ENCODE measurements at regions not wholly inside any gene's neighbourhood (a gene's known extent, or its start where the extent isn't known, plus 50 kb on each side); places are given as distances from the start of the nearest gene placed in this dataset.

DNA sequence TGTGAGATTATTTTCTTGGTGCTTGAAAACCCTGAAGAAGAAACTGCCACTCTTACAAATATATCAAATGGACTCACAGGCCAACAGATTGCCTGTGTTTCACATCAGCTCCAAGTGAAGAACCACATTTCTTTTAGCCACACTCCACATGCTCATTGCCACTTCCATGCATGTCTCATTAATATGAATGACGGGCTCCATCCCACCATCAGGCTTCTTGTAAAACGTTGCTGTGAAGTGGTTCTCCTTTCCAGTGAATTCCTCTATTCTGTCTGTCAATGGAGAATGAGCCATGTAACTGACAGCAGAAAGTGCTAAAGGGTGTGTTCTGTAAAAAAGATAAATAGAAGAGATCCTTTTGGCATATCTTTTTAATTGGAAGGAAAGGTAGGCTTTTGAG lies 188.2 kb upstream of the RMST start:
- DNase-seq (ENCODE audit: low read depth, low spot score), result no peak

DNA sequence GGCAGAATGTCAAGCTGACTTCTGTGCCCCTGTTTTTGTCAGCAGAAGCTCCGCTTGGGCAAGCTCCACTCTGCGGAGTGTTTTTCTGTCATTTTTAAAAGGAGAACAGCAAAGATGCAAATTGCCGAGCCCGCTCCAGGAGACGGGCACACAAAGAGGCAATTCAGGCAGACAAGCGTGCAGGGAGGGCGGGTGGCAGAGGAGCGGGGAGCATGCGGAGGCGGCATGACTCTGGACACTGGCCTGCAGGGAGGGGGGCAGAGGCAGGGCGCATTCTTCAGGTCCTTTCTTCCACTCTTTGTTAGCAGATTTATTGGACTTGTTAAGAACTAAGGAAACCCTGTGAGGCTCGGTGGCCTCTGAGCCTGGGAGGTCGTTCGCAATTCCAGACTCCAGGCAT lies 187.3 kb upstream of the RMST start:
- no peak for DNase-seq (ENCODE audit: low read depth, low spot score)

GRCh38 chr12:97275728-97276590 lies 186.6 kb upstream of the RMST start:
- DNase-seq (ENCODE audit: low read depth, low spot score), result no peak

DNA sequence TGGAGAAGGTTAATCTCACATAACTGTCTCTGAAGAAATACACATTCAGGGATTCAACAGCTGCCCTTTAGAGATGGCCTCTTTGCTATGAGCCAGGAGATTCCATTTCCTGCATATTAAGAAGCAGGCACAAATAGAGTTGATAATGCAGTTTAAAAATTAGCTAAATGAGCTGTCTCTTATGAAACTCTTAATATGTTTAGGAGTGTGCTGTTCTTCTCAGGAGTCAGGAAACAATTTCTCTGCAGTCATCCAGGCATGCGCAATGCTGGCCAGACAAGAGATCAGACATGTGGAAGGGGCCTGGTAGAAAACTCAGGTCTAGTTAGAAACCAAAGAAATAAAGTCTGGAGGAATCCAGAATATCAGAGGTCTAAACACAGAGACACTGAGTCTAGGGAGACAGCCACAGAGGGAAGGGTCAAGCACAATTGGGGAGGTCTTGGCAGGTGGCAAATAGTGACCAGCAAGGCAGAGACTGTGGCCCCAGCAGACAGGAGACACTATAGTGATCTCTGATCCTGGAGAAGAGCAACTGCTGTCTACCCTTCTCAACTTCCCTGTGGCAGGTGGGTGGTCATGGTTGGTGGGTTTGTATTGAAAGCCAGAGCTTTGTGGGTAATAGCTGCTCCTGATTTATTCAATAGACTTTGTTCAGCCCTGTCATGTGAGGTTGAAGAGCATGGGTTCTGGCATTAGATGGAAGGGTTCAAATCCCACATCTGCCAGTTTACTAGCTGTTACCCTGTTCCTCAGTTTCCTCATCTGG lies 185.8 kb upstream of the RMST start:
- no peak for DNase-seq (ENCODE audit: low read depth, low spot score)

DNA sequence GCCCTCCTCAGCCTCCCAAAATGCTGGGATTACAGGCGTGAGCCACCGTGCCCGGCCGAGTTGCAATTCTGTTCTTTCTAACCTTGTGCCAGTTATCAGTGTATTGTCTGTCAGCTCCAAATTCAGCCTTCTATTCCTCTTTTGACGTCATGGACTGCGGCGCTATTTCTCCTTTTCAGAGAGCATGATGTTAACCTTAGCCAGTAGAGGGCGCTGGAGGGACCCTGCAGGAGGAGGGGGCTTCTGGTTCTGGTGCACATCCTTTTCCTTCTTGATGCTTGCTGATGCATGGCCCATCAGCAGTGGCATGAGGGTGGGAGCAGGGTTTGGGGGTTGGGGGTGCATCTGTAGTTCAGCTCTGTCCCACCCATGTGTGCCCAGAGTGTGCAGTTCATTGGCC lies 179.3 kb upstream of the RMST start:
- DNase-seq (ENCODE audit: low read depth, low spot score), result no peak

- DNase-seq (ENCODE audit: low read depth, low spot score), result no peak
These were observed 174.1 kb upstream of the RMST start for GRCh38 chr12:97288531-97288930.

GRCh38 chr12:97292588-97292987 lies 170.0 kb upstream of the RMST start:
- no peak for DNase-seq (ENCODE audit: low read depth, low spot score)

GRCh38 chr12:97293541-97293940 lies 169.1 kb upstream of the RMST start:
- no peak for DNase-seq (ENCODE audit: low read depth, low spot score)

GRCh38 chr12:97299847-97300246 lies 162.8 kb upstream of the RMST start:
- no peak for DNase-seq (ENCODE audit: low read depth, low spot score)

GRCh38 chr12:97300431-97300830 lies 162.2 kb upstream of the RMST start:
- no peak for DNase-seq (ENCODE audit: low read depth, low spot score)

- no peak for DNase-seq (ENCODE audit: low read depth, low spot score)
These were observed 161.7 kb upstream of the RMST start for GRCh38 chr12:97300891-97301290.

- DNase-seq (ENCODE audit: low read depth, low spot score), result no peak
These were observed 161.0 kb upstream of the RMST start for GRCh38 chr12:97301576-97301975.

- no peak for DNase-seq (ENCODE audit: low read depth, low spot score)
These were observed 157.0 kb upstream of the RMST start for GRCh38 chr12:97305651-97306050.

GRCh38 chr12:97306147-97306546 lies 156.5 kb upstream of the RMST start:
- no peak for DNase-seq (ENCODE audit: low read depth, low spot score)

DNA sequence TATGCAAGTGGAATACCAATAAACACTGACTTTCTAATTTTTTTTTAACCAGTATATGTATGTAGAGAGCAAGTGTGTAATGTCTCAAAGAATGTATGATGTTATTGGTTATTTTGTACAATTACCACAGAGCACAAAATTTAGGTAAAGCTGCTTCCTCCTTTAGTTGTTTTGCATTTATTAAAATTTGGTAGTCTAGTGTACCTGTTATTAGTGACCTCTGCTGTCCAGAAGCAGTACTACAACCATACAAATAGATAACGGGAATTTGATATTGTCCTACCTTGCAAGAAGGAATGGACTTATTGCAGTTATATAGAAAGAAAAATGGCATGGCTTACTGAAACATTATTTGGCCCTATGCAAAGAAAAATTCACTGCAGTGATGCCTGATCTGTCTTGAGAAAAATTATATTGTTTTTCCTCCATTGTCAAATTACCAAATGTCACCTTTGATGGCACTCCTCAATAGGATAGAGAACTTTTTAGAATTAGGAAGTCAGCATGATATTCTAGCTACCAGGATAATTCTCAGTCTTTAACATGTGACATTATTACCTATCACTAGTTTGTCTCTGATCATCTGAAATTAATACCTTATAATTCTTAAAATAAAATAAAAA lies 153.9 kb upstream of the RMST start:
- no peak for DNase-seq (ENCODE audit: low read depth, low spot score)

DNA sequence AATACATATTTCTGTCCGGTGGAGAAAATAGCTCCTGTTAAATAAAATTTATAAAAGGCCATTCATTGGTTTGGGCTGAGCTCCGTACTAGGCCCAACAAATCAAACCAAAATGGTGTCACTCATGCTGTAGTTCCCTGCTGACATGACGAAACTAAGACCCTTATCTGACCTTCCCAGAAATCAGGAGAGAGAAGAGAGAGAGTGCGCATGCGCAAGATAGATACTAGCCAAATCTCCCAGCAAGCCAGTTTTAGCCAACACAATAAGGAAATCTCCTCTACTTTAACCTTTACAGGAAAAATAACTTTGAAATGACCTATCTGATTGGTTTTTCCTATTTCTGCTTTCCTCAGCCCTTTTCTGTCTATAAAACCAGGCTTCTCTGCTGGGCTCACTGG lies 152.7 kb upstream of the RMST start:
- DNase-seq (ENCODE audit: low read depth, low spot score), result no peak

DNA sequence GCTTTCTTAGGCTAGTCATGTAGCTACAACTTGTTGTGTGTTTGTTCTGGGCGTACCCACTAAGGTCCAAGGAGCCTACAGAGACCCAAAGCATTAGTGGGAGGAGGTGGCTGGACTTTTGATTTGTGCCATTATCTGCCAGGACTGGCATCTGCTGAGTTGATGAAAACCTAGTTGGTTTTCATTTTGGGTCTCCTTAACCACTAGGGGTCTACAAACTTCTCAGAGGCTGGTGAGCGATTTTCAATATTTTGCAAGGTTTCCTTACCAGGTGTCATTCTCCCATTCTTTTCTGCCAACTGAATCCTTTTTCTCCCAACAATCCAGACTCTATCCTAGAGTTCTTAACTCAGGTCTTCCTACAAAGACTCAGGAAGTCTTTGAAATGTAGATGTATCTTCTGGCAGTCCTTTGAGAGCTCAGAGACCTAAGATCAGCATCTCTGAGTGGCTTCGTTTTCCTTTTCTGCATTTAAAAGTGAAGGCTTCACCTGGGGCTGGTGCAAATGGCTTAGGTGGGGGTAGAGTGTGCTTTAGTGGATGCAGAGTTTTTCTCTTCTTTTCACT lies 150.0 kb upstream of the RMST start:
- DNase-seq (ENCODE audit: low read depth, low spot score), result peak; percentile 59

GRCh38 chr12:97313471-97314190 lies 149.0 kb upstream of the RMST start:
- DNase-seq (ENCODE audit: low read depth, low spot score), result no peak

- DNase-seq (ENCODE audit: low read depth, low spot score), result no peak
These were observed 146.3 kb upstream of the RMST start for GRCh38 chr12:97316321-97316720.

GRCh38 chr12:97321621-97322020 lies 141.0 kb upstream of the RMST start:
- DNase-seq (ENCODE audit: low read depth, low spot score), result no peak

DNA sequence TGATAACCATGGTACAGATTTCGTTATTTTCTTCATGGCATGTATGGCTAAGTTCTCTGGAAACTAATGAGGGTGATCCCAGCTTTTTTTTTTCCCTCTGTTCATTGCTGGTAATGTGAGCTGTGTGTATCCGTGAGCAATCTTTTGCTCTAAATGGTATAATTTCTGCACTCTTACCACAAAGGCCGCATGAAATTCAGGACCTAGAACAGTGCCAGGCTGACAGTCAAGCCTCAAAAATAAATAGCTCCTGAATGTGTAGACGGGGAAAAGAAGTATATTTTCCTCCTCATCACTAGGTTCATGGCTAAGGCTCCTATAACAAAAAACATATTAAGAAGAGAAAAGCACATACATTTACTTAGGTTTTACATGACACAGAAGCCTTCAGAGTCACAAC lies 140.2 kb upstream of the RMST start:
- no peak for DNase-seq (ENCODE audit: low read depth, low spot score)

DNA sequence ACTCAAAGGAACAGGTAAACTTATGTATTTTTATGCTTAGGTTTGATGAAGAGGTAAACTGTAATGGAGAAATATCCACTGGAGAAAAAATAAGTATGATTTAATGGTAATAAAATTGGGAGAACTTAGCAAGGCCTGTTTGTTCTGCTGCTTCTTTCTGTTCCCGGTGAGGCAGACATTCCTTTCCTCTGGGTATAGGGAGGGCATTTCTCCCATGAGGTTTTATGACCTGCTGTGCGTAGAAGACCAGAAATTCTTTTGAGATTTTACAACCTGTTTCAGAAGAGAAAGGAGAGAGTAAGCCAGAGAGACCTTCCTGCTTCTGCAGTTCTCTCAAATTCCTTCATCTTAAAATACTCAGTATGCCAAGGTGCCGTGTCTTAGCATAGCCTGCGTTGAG lies 139.4 kb upstream of the RMST start:
- DNase-seq (ENCODE audit: low read depth, low spot score), result no peak

Measured in iPS DF 19.7 (cell line).